ENCODE measurements at regions not wholly inside any gene's neighbourhood (a gene's known extent, or its start where the extent isn't known, plus 50 kb on each side); places are given as distances from the start of the nearest gene placed in this dataset.

DNA sequence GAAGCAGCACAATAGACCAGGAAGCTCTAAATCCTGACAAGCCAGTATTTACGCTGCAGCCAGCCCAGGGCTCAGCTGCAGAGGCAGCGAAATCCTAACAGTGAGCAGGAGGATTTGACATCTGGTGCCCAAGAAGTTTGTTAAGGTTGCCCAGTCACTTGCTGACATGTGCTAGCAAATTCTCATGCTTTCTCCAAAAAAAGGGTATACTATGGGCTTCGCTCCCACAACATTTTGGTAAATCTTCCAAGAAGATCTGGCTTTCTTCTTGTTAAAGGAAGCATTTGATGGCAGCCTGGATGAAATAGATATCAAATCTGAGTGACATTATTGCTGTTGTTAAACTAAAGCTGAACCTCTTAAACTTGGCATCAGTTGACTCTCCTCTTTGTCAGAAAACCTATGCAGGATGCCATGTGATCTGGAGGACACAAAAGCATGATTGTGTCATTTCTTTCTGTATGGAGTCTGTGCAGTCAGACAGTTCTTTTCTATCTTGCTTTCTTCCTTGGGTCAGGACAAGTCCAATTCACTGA is 949.7 kb upstream of the RBFOX1 start:
- FAIRE-seq = no peak

DNA sequence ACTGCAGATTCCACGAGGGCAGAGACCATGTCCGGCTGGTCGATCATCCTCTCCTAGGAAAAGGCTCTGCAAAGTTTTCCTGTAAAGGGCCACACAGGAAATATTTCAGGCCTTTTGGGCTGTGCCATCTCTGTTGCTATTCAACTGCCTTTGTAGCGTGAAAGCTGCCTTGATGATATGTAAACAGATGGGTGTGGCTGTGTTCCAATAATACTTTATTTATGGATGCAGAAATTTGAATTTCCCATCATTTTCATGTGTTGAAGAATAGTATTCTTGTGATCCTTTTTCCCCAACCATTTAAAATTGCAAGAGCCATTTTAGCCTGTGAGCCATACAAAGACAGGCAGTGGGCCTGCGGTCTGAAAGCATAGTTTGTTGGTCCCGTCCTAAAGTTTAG is 950.7 kb upstream of the RBFOX1 start:
- Histone ChIP-seq H3K9me3 (no peaks in the 10 kb centered on the region), H3K27ac (no peak overlapping the region), H3K27me3 (no peaks in the 10 kb centered on the region), H3K4me3 (no peak overlapping the region), H3K4me1 (no peaks in the 10 kb centered on the region), H3K36me3 (no peaks in the 10 kb centered on the region)
- intact Hi-C loops (cut with DNase I) = no loop called here
- DNase-seq = no peak
- FAIRE-seq = no peak
- WGBS, 2 donors = 51 to 62% methylated on average over 6 of the region's 6 CpGs
- ATAC-seq = no peak
- TF ChIP-seq, protein P1, sequence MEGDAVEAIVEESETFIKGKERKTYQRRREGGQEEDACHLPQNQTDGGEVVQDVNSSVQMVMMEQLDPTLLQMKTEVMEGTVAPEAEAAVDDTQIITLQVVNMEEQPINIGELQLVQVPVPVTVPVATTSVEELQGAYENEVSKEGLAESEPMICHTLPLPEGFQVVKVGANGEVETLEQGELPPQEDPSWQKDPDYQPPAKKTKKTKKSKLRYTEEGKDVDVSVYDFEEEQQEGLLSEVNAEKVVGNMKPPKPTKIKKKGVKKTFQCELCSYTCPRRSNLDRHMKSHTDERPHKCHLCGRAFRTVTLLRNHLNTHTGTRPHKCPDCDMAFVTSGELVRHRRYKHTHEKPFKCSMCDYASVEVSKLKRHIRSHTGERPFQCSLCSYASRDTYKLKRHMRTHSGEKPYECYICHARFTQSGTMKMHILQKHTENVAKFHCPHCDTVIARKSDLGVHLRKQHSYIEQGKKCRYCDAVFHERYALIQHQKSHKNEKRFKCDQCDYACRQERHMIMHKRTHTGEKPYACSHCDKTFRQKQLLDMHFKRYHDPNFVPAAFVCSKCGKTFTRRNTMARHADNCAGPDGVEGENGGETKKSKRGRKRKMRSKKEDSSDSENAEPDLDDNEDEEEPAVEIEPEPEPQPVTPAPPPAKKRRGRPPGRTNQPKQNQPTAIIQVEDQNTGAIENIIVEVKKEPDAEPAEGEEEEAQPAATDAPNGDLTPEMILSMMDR (IDR thresholded peaks at IDR 0.05) = no peak

More for the DNA sequence above, 949.7 kb upstream of the RBFOX1 start:
- H3K36me3 ChIP-seq = no peaks in the 10 kb centered on the region
- 67 to 74% methylated on average over 3 of the region's 3 CpGs for WGBS, 2 donors
- TF ChIP-seq, protein P1 (IDR thresholded peaks at IDR 0.05) = no peak
- intact Hi-C loops (cut with DNase I) = no loop called here
- no peaks in the 10 kb centered on the region for H3K4me1 ChIP-seq
- DNase-seq (no peak), ATAC-seq (no peak)
- H3K4me3 ChIP-seq = no peak overlapping the region
- no peaks in the 10 kb centered on the region for H3K27me3 ChIP-seq
- H3K9me3 ChIP-seq = no peaks in the 10 kb centered on the region
- H3K27ac ChIP-seq = no peak overlapping the region

DNA sequence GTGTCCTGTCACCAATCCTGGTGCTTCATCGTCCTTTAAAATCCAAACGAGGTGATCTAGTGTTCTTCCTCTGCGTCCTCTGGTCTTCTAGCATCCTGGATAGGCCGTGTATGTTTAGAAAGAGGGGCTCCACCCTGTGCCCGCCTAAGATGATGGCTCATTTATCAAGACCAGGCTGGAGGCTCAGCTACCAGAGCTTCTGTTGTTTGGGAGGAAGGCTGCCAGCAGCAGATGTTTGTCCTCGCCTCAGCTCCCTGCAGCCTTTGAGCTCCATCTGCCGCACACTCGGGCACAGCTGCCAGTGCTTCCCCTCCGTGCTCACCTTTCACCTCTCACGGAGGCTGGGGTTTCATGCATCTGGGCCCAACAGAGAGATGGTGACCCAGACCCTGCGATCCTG is 954.7 kb upstream of the RBFOX1 start:
- Histone ChIP-seq H3K4me3 (no peak overlapping the region), H3K9me3 (no peaks in the 10 kb centered on the region), H3K27me3 (no peaks in the 10 kb centered on the region), H3K36me3 (no peaks in the 10 kb centered on the region), H3K27ac (no peak overlapping the region), H3K4me1 (no peaks in the 10 kb centered on the region)
- 52 to 65% methylated on average over 11 of the region's 11 CpGs for WGBS, 2 donors
- DNase-seq = no peak
- no peak for ATAC-seq
- intact Hi-C loops (cut with DNase I) = no loop called here
- TF ChIP-seq, protein P1 (IDR thresholded peaks at IDR 0.05) = no peak
- FAIRE-seq = no peak

DNA sequence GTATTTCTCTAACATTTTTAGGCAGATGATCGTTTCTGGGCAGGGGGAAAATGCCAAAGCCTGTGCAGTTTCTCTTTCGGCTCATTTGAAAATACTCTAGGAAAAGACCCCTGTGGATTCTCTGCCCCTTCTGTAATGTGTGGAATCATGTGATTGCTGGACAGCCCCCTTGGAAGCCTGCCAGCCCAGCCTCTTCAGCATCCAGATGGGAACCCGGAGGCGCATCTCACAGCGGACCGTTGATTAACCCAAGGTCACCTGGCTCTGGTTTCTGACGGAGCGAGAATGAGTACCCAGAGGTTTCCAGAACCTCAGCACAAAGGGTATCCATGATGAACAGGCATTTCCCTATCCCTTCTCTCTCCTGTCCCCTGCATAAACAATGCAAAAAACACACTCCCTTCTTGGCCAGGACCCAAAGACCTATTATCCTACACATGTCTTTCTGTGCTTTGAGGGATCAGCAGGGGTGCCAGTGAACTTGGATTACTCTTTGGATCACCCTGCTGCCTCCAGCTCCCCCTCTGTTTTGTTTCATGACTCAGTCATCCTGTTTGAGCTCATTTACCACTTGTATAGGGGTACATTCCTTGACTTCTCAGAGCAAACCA is 957.1 kb upstream of the RBFOX1 start:
- ATAC-seq (no peak), FAIRE-seq (no peak), DNase-seq (no peak)
- intact Hi-C loops (cut with DNase I) = no loop called here
- TF ChIP-seq, protein P1 (IDR thresholded peaks at IDR 0.05) = no peak
- Histone ChIP-seq H3K27me3 (no peaks in the 10 kb centered on the region), H3K27ac (no peak overlapping the region), H3K4me3 (no peak overlapping the region), H3K4me1 (no peaks in the 10 kb centered on the region), H3K9me3 (no peaks in the 10 kb centered on the region), H3K36me3 (no peaks in the 10 kb centered on the region)
- 25 to 26% methylated on average over 8 of the region's 8 CpGs for WGBS, 2 donors

DNA sequence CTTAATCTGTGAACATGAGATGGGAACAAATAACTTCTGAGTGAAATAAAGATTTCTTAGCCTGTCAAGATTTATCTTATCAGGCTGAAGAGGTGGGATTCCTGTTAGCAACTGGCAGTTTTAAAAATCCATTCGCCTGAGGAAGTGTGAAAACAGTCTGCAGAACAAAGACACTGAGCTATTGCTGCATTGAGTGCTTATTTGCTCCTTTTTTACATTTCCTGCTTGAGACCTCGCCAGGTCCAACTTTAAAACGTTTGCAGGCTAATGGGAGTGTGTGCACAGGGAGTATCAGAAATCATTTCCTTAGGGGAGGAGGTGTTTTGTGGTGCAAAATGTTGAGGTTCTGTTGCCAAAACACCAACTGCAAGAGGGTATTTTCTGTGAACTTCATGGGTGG is 957.8 kb upstream of the RBFOX1 start:
- WGBS, 2 donors = 1 to 3% methylated on average over 3 of the region's 3 CpGs
- Histone ChIP-seq H3K27ac (no peak overlapping the region), H3K4me1 (no peaks in the 10 kb centered on the region), H3K36me3 (no peaks in the 10 kb centered on the region), H3K9me3 (no peaks in the 10 kb centered on the region), H3K27me3 (no peaks in the 10 kb centered on the region), H3K4me3 (no peak overlapping the region)
- ATAC-seq = no peak
- no peak for DNase-seq
- no peak for FAIRE-seq
- intact Hi-C loops (cut with DNase I) = no loop called here
- TF ChIP-seq, protein P1 (IDR thresholded peaks at IDR 0.05) = no peak
